D341Med (cell line): ENCODE measurements at regions not wholly inside any gene's neighbourhood (a gene's known extent, or its start where the extent isn't known, plus 50 kb on each side); places are given as distances from the start of the nearest gene placed in this dataset.

Experiments used
- DNase-seq: peaks from one replicate; pipeline ENCODE4 v3.0.0; 2012; ENCODE audit warnings: low spot score

DNA sequence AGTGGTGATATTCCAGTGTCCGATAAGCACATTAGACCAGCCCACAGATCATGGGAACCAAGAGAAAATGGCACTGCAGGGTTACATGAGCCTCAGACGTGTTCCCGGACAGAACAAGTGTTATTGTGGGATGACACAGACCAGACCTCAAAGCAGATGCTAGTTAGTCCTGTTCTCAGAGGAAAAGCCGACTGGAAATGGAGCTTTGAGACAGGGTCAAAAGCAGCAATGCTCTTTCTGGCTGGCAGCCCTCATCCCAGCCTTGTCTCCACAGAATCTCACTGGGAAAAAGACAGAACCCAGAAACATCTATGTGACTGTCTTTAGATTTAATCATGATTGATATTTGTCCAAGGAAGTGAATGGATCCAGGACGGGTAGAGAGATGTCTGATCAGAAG lies 506.8 kb downstream of the INSC start:
- DNase-seq = no peak

DNA sequence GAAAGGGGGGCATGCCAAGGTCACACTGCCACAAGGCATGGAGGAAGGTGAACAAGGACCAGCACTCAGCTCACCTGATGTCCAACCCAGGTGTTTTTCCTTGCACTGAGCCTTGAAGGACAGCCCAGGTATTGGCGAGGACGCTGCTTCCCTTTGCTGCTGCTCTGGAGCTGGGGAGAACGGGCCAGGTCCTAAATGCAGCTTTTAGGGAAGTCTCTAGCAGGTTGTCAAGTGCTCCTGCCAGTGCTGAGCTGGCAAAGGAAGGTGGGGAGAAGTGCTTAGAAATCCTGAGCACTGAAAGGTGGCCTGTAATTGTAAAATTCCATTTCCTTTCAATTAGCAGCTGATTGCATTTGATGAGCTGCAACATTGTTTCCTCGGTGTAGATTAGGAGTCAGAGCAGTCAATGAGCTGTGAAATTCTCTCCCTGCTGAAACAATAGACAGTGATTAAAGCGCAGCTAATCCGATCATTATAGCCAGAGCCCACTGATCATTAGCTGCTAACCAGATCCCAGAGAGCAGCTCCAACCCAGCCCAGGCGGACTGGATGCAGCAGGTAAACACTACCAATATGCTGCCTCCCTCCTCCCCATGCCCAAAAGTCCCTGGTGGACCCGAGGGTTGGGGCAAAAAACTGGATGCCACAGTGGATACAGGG lies 507.6 kb downstream of the INSC start:
- DNase-seq = peak; percentile 76

DNA sequence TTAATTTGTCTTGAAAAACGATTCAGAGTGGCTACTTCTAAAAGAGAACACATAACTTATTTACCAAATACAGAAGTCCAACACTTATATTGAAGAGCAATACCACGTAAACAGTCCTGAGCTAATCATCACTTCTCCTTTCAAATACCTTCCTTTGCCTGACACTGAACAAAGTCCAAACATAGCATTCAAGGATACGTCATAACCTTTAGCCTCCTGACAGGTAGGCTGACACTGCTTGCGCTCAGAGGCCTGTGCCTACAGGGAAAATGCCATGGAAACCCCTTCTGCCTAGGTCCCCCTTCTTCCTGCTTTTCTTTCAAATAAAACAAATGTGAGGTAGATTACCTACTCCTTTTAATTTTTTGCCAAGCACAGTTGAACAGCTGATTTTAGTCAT lies 510.0 kb downstream of the INSC start:
- DNase-seq = no peak

DNA sequence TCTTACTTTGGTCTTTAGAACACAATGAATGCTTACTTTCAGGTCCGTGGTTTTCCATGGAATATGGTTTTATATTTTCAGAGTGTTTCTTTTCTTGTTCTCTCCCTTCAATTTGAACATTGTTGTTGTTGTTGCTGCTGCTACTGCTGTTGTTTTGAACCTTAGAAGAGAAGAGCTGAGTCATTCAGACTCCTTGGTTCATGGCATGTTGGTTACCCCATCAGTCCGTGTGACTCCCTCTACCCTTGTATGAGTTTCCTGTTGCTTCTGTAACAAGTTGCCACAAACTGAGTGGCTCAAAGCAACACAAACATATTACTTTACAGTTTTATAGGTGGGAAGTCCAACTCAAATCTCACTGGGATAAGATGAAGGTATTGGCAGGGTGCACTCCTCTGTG lies 511.0 kb downstream of the INSC start:
- DNase-seq = no peak

DNA sequence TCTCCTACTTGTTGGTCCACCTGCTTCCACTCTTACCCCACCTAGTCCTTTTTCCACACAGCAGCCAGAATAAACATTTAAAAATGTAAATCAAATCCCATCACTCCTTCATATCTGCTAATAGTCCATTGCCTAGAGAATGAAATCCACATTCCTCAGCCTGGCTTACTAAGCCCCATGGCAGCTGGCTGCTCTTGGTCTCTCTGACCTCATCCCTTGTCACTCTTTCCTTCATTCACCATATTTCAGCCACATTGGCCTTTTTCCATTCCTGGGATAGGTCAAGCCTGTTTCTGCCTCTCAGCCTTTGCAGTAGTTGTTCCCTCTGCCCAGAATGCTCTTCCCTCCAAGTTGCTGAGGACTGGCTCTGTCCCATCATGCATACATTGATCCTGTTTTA lies 512.8 kb downstream of the INSC start:
- DNase-seq = no peak

DNA sequence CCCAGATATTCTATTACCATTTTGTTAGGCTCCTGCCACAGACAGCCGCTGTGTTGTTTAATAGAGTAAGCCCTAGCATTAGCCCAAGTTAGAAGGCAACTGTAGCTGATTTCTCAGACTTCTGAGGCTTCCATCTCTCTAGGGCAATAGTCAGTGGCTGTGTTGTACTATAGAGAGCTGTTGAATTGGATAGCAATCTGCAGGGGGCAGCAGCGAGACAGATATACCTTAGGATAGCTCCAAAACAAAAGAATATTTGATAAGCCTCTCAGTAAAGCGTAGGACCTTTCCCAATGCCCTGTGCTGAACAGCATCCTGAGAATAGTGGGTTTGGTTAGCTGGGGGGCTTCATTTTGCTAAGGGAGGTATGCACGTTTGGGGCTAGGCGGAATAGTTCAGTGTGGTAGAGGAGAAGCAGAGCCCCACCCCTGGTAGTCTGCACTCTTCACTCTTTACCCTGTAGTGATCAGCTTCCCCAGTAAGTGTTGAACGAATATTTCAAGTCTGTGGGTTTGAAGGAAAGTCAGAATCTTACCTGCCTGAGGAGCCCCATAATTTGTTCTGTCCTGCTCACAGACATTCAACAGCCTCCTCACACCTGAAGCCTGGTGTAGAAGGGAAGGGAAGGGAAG lies 515.1 kb downstream of the INSC start:
- DNase-seq = peak; percentile 44

DNA sequence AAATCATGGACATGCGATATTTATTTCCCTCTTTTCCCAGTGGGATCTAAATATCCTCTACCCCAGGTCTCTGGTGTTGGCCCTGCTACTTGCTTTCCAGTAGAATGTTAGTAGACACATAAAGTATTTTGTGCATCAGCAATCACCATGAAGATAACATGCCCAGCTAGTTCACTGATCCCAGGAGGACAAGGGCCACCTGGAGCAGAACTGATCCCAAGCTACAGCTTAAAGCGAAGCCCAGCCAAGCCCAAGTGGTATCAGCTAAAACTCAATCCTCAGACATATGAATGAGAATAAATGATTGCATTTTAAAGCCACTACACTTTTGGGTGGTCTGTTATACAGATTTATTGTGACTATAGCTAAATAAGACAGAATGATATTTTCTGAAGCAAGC lies 516.2 kb downstream of the INSC start:
- DNase-seq = no peak

DNA sequence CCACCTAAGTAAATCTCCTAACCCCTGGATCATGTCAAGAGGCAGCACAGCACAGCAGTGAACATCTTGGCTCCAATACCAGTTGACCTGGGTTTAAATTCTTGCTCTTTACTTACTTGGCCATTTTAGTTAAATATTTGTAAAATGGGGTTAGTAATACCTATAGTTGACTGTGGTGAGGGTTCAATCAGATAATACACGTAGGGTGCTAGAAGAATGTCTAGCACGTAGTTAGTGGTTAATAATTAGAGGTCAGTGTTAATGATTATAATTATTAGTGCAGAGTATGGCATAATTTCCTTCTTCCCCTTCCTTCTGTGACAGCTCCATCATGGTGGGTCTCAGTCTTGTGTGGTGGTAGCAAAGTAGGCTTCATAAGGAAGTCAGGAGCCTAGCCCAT lies 520.8 kb downstream of the INSC start:
- DNase-seq = no peak

DNA sequence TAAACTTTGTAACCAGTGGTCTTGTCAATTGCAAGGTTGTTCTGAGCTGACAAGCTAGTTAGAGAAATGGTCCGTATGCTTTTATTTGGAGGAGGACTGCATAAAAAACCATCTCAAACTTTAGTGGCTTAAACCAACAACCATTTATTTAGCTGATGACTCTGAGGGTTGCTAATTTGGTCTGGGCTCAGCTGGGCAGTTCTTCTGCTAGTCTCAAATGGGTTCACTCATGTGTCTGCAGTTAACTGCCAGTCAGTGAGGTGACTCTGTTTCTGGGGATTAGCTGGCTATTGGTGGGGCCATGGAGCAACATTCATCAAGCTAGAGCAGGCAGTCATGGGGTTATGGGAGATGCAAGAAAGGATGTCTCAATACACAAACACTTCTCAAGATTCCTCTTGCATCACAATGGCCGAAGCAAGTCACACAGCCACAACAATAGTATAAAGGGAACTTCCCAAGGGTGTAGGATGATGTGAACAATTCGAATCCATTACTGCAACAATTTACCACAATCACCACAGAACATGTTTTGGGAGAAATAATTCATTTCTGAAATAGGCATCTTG lies 521.9 kb downstream of the INSC start:
- DNase-seq = no peak

DNA sequence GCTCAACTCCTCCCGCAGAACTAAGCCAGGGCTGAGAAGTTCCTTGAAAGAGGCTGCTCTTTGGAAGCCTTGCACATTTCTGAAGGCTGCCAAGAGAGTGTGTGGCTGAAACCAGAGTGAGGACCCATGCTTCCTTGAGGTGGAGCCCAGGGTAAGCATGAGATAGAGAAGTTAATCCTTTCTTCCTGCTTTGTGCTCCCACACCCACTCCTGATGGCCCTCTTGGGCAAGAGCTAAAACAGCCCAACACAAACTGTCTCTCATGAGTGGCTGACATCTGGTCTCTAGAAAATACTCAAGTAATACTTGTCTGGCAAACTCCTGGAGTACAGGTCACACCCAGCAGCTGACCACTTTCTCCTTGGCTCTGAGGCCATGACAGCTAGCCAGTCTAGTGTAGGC lies 523.7 kb downstream of the INSC start:
- no peak for DNase-seq

DNA sequence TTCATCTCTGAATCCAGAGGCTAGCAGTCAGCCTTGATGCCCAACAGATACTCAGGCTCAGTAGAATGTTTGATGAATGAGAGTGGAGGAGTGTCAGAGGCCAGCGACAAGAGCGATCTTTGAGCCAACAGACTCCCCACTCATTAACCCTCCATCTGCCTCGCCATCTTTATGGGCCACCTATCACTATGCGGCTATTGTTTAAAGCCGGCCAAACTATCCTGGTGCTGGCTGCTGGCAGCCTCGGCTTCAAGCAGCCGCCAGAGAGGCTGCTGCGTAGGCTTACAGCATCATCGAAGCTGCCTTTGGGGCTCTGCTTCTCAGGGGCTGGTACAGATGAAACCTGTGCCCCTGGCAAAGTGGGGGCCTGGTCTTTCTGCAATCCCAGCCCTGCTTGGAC lies 525.6 kb downstream of the INSC start:
- DNase-seq = peak; percentile 57

DNA sequence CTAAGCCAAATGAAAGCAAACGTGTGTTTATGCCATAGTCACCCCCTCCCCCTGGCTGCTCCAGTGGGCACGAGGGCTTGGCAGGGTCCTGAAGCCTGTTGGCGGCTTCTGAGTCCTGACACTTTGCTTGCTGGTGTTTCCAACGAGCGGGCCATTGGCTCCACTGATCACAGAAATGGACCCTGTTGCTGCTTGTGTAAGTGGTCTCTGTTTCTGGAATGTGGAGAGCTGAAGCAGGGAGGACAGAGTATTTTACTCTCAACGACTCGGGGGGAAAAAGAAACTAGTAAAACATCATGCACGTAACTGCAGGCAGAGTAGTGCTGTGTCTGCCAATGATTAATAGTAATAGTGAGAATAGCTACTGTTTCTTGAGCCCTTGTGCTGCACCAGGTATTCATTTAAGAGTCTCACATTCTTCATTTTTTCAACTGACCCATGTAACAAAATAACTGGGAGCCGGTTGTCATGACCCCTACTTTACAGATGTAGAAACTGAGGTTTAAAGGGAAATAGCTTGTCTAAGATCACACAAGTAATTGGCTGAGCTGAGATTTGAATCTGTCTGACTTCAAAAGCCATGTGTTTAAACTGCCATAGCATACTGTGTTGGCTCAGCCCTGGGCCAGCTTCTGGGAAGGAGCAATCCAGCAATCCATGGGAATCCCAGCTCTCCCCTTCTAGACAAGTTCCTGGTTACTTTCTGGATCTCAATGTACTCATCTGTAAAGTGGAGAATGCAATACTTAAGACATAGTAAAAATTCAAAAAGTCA lies 526.7 kb downstream of the INSC start:
- DNase-seq = peak; percentile 36

DNA sequence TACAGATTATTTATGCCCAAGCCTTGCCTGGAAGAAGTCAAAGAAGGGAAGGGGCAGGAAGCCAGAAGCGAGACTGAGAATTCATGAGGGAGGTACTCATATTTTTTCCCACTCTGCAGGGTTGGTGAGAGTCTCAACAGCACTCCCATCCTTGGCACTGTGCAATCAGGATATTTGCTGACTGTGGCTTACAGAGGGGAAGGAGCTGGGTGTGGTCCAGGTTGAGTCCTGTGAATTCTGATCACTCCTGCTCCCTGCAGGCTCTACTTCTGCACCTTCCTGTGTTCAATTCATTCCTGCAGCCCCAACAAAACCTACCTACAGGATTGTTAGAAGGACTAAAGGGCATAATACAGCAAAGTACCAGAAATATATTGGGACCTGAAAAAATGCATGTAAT lies 530.5 kb downstream of the INSC start:
- DNase-seq = no peak

DNA sequence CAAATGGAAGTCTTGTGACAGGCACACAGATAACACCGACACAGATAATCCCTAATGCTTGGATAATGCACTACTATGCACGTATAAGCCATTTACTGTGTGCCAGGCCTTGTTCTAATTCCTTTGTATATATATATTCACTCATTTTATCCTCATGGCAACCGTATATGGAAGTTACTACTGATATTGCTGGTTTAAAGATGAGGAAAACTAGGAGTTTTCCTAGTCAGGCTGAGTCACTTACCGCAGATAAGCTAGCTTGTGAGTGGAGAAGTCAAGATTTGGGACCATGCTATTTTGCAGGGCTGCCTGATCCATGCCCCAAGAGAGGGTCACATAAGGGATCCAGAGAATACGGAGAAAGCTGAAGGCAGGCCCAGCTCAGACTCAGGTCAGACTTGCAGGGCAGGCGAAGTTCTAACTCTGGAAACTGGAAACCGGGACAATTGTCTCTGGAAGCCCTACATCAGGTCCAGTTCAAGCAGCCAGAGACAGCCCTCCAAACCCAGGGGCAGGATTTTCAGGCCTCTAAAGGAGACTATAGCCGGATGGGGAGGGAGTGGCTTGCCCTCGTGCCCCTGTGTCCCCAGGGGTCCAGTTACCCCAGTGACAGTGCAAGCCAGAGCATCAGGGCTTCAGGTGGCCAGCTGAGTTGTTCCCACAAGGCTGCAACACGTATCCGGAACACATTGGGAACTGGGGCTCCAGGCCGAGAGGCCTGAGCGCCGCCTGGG lies 534.8 kb downstream of the INSC start:
- no peak for DNase-seq

DNA sequence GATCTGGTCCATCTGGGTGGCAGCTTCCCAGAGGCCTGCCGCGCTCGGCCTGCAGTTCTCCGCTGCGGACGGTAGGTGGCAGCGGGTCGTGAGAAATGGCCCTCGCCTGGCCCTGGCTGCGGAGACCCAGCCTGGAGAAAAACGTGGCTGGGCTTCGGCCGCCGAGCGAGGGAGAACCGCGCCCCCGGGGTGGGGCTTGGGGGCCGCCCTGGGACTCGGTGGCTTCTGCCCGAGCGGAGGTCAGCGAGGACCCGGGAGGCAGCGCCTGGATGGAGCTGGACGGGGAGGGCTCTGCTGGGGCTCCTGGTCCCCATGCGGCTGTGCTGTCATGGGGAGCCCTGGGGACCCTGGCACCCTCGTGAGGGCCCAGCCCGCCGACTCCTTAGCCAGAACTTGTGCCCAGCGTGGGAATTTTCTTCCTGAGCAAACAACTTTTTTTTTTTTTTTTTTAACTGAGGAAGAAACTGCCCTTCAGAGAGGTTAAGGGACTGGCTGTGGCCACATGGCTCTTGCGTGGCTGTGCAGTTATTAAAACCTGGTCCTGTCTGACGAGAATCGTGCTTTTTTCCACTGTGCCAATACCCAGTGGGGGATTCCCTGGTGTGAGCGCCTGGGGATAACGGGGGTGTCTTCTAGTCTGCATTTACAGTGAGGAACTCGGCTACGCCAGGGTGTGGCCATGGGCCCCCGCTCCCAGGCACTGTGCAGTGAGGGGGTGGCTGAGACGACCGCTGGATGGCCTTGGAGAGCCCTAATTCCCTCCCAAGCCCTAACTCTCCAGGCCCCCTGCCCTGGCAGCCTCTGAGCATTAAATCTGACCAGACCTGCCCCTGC lies 535.6 kb downstream of the INSC start:
- peak; percentile 94 for DNase-seq

DNA sequence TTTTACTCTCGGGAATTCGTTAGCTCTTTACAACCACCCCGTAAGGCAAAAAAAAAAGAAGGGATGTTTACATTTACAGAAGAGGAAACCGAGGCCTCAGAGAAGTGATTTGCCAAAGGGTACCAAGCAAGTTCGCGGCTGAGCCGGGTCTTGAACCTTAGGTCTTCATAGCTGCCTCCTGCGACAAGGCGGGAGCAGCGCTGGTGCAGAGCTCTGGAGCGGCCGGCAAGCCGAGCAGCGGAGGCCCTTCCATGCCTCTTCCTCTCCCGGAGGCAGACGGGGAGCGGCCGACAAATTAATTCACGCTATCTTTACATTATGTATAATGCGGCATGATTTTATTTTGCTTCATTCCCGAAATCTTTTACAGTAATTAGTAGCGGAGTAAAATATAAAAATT lies 536.3 kb downstream of the INSC start:
- no peak for DNase-seq

DNA sequence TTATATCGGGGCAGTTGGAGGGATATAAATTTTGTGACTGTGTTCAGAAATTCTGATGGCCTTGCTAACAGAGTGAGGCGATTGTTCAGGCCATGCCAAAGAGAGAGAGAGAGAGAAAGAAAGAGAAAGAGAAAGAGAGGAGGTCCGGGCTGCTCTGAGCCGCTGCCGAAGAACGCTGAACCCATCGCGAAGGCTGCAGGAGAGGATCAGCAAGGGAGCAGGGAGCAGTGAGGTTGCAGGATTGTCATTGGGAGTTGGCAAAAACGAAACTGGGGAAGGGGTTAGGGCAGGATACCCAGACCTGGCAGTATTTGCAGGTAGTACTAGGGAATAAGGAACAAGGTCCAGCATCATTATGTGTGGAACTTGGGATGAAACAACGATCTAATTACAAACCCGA lies 537.1 kb downstream of the INSC start:
- DNase-seq = no peak

DNA sequence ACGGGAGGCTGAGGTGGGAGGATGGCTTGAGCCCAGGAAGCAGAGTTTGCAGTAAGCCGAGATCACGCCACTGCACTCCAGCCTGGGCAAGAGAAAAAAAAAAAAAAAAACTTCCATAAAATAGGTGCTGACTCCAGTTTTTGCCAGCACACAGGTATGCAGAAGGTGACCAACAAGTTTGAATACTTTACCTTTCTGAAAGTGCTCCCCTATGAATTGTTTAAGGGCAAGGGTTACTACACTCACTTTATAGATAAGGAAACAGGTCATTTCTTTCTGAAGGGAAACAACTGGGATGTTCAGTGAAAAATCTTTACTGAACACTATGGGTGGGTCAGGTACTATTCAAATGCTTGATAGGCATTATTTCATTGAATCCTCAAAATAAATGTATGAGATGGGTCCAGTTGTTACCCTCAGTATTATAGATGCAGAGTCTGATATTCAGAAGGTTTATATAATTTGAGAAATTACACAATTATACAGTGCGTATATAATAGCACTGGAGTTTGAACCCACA lies 538.5 kb downstream of the INSC start:
- no peak for DNase-seq

DNA sequence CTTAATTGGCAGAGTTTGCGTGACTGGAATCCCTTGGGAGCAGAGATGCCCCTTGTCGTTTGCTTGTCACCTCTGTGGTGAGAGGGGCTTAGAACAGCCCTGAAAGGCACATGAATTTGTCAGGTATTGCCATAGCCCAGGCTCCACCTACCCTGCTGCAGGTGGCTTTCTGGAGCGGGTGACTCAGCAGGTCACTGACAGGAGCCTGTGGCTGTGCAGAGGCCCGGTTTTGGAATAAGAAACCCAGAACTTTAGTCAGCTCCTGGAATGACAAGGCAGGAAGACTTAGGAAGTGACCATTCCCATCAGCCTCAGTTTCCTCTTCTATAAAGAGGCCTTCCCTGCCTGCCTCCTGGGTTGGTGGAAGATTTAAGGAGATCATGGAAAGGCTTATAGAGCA lies 539.7 kb downstream of the INSC start:
- DNase-seq = no peak

DNA sequence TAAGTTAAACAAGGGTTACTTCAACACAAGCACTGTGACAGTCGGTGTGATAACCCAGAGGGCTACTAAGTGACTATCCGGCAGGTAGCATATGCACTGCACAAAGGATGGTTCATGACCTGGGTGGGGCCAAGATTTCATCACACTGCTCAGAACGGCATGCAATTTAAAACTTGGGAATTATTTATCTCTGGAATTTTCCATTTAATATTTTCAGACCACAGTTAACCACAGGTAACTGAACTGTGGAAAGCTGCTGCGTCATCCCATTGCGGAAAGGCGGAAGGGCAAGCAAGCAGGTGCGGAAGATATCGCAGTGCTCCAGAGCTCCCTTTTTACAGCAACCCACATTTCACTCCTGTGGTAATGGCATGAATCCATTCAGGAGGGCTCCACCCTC lies 540.8 kb downstream of the INSC start:
- no peak for DNase-seq

DNA sequence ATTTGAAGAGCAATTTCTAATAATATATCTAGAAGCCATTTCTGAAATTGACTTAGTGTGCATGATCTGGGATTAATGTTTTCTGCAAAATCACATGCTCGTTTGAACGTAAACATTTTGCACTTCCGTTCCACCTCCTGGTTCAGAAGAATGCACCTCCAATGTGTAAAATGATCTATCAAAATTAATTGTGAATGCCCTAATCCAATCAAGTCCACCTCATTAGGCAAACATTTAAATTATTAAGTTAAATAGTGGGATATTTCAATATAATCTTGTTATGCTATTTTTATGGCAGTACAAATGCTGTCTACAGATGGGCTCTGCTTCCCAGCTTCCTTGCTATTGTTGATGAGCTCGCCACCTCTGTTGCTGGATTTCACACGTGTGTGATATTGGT lies 542.5 kb downstream of the INSC start:
- DNase-seq = no peak
